HCEC 1CT (cell line): ENCODE measurements at regions not wholly inside any gene's neighbourhood (a gene's known extent, or its start where the extent isn't known, plus 50 kb on each side); places are given as distances from the start of the nearest gene placed in this dataset.

Source experiments
- DNase-seq: peaks from one replicate; pipeline ENCODE4 v3.0.0-alpha.2; 2017

DNA sequence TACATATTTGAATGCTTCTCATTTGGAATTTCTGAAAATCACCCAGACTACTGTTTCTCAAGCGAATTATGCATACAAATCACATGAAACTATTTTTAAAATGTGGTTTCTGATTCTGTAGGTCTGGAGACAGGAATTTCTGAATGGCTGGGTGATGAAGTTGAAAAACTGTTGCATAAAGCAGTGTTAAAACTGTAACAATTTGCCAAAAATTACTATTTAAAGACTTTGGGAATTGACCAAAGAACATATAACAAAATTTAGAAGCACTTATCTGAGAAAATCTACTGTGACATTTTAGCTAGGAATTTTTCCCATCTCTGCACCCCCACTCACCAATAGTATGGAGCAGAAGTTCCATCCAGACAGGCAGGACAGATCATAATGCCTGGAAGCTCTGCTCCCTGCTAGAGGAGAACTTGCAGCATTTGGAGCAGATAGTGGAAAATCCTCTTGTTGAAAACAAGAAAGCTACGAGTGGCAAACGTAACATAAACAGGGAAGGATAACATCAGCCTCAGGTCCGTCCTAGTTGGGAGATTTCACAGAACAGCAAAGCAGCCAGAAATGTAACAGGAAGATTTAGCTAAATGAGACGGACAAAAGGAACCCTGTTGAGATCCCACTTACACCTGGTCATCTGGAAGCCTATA, 132.3 kb upstream of the MCTP2 start:
- no peak for DNase-seq

DNA sequence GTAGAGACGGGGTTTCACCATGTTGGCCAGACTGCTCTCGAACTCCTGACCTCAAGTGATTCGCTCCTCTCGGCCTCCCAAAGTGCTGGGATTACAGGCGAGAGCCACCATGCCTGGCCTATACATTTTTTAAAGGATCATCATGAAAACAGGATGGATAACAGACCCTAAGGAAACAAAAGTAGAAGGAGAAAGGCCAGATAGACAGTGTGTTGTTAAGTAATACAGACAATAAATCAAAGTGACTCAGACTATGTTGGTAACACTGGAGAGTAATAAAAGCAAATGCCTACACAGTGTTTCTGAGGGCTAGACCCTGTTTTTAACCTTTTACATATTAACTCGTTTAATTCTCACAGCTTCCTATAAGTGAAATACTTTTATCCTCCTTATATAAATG, 133.8 kb upstream of the MCTP2 start:
- DNase-seq = no peak

DNA sequence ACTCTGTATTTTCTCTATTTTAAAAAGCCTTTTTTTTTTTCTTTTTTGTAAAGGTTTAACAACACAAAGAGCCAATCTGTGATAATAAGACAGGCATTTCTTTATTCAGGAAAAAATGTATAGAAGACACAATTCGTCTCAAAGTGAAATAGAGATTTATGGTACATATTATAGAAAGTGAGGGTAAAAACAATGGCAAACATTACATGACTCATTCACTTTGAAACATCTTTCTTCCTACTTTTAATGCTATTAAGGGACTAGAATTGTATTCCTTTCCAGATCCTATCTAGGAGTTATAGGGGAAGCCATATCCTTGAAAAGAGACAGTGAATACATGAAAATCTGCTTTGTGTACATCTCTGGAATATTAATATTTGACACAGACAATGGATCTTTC, 137.1 kb upstream of the MCTP2 start:
- no peak for DNase-seq

DNA sequence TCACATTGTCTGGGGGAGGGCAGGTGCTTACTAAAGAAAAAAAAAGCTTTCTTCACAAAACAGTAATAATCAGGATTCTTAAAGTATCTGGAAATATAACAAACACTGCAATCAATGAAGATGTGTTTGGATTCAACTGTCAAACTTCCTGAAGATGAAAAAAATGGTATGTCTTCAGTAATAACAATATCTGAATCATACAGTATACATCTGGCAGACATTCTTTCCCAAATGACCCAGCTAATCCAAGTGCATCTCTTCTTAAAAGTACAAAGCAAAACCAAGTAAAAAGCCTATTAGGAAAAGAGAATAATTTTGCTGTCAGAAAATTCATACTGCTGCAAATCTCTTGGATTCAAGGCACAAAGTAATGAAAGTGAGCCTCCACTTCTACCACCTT, 145.0 kb upstream of the MCTP2 start:
- no peak for DNase-seq

DNA sequence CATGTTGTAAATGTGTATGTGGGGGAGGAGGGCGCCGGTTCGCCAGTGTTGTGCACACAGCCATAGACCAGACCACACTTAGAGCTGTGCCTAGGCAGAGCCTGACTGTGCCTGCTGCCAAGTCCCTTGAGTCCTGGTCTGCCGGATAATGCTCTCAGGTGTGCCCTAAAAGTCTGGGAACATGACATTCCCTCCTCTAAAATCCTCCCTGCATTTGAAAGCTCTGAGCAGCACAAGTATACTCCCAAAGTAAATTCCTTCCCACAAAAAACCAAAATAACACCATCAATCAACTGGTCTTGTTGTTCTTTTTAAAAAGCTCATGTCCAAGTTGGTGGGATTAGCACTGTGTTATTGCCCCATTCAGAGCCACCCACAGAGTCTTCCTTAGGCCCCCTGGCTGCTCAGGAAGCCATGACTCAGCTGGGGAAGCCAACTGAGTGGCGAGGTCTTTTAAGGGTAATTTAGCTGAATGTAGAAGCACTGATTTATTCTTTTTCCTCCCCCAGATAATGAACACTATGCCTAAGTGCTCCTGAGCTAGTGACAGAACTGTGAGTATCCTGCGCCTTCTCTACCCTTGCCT, 147.8 kb upstream of the MCTP2 start:
- DNase-seq = no peak

DNA sequence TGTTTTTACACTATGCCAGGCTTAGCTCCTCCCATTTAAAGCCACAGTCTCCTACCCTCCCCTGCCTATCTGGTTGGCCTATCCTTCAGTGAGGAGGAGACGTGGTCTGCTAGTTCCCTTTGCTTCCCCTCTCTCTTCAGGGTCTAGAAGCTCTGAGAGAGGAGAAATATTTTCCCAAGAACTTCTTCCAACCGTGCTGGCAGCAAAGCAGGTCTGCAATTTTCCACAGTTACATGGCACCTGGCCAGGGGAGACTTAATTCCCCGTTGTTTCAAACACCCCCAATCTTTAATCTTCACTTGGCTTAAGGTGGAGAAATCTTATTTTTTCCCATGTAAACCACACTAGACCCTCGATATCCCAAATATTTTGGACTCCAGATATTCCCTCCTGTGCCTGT, 149.5 kb upstream of the MCTP2 start:
- DNase-seq = no peak

DNA sequence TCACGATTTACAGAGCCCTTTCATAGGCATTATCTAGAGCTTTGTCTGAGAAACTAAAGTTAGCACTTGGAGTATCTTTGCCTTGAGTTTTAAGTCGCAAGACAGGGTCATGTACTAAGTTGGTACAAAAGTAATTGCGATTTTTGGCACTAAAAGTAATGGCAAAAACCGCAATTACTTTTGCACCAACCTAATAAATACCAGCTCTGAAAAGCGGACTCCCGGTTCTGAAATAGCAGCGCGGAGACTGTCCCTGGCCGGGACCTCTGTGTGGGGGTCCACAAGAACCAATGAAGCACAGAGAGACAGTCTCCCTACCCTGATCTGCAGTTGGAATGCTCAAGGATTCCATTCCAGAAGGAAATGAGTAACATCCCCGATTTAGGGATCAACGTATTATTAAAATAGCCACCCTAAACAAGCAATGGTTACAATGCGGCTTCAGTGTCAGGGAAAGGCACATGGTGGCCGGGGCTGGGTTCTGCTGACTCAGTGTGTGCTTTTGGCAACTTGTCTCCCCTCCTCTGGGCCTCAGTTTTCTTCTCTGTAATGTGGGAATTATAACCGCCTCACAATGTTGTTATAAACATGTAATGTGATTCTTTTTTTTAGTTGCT, 150.3 kb upstream of the MCTP2 start:
- DNase-seq = no peak

DNA sequence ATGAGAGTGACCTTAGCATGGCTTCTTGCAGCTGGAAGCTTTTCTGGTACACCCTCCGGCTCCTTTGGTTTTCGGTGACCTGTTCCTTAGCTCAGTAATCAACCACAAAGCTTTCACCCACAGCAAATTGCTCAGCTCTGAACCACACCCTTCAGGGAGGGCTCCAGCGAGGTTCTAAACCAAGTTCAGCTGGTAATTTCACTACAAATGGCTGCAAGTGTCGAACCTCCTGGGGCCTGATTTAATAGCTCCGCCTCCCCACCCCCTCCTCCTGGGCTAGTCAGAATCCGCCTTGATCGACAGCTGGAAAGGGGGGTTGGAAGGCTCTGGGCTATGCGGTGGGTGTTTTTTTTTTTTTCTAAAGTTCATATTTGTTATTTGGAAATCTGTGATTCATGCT, 150.9 kb upstream of the MCTP2 start:
- DNase-seq = no peak

DNA sequence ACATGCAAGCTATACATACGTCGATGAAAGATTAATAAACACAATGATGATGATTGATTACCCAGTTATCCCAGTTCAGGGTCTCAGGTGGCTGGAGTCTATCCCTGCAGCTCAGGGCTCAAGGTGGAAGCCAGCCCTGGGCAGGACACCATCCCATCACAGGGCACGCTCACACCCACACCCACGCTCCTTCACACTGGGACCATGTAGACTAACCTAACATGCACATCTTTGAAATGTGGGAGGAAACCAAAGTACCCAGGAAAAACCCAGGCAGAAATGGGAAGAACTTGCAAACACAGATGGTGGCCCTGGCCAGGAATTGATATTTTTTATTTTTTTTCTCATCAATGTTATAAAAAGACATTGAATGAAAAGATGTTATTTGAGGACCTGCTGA, 151.4 kb upstream of the MCTP2 start:
- no peak for DNase-seq

DNA sequence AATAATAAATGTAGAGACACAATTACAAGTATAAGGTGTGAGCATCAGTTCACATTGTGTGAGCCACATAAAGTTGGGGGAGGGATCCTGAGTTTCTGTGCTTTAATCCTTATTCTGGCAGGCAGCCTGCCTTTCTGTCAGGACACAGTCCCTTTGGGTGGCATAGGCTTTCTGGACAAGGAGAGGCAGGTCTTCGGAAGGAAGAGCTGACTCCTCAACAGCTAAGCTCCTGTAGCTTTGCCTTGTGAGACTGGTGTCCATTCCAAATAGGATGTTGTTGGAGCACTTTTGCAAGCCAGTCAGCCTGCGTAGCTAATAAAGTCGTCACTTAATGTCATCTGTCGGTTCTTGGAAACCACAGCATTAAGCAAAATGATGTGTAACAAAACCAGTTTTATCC, 151.9 kb upstream of the MCTP2 start:
- DNase-seq = no peak

DNA sequence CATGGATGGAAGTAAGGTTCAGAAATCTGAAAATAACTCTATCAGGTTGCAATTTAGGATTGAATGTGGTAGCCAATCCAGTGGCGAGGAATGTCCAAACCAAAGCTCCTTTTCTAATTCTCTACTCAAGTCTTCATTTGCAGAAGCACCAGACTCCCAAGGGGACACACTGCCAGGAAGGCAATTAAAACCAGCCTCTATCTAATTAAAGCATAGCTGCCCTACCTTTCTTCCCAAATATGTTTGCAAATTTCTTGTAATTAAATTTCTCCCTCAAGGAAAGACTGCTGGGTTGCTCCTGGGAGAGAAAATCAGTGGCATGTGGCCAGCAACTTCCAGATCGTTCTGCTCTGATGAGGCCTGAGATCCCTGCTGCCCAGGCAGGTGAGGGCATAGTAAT, 153.4 kb upstream of the MCTP2 start:
- no peak for DNase-seq

DNA sequence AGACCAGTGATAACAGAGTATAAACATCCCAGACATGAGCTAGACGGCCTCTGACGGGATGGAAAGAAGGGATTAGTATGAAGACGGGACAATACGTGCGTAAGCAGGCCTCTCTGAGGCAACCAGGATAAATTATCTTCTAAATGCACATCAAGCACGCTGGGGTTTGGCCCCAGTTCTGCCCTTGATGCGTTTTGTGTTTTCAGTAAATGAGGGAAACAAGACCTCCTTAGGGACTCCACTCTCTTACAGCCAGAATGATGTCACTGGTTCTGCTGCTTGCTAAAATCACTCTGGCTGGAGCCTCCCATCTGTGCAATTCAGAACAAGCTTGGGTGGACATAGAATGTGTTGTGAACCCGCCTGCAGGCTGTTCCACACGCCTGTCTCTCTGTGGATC, 156.0 kb upstream of the MCTP2 start:
- no peak for DNase-seq

DNA sequence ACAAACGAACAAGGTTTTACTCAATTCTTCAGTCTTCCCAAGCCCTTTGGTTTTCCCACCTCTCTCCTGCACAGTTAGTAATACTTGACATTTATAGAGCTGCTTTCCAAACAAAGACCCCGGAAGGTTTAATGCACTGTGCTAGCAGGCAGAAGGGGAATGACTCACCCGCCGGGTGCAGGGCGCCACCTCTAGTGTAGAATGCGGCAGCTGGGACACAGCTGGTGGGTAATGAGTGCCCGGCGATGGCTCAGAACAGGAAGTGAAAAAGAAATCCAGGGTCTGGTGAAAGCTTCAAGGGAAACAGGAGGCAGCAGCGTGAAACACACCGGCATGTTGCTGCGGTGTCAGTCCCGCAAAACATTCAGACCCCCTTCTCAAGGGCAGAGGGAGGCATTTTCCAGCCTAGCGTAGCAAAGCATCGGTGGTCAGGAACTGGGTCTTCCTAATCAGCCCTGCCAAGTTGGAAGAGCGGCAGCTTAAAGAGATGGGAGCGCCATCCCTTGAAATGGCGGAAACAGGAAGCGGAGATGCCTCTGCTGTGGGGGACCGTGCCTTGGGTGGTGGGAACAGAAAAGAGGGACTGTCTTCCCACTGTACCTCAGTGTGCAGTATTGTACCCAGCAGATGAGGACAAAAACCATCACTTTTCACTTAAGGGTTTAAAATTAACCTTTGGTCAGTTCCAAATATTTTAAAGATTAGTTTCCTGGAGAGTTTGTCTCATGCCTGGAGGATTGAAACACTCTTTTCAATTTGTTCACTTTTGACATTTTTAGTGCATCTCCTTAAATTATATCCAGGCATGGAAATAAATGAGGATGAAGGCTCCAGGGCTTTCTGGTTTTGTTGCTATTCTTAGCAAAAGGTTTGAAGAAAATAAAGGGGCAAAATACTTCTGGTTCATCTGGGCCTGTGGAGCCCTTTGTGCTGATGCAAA, 160.7 kb upstream of the MCTP2 start:
- DNase-seq = no peak

DNA sequence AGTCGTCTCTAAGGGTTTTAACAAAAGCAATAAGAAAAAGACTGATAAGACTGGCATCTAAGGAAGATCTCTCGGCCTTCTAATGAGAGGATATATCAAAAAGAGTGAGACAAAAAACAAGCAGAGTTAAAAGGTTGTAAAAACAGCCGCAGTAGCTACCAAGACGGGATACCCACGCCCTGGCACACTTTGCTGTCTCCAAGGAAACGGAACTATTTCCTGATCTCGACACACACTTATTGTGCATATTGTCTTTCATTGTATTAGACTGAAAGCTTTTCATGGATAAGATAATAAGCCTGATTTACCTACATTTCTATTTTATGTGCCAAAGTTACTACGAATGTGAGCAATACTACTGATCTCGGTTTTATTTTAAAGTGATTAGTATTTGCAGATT, 161.5 kb upstream of the MCTP2 start:
- no peak for DNase-seq

DNA sequence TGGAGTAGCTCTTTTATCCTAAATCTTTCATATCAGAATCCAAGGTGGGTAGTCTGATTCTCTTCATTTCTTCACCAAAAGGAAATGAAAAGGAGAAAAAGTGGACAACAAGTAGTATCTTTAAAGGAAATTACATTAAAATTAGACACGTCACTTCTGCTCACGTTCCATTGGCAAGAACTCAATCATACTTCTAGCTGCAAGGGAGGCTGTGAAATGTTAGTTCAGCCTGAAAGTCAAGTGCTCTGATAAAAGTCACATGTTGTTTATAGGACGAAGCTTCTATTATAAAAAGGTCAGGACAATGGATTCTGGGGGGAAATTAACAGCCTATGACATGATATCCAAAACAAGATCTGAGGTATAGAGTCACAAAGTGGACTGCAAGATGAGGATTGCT, 164.6 kb upstream of the MCTP2 start:
- DNase-seq = no peak

DNA sequence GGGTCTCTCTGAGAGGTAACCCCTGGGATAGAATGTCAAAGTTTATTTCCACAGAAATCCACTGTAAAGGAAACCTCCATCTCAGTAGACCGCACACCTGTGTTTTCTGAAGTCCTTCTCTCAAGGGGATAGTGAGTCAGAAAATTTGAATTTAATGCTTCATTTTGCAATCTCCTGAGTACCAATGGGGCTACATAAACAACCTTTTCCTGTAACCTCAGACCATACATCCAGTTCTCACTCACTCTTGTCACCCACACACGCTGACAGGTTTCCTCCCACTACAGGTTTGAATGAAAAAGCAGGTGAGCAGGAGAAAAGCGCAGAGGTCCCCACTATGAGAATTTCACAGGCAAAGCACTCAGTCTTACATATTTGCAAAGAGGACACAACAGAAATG, 165.3 kb upstream of the MCTP2 start:
- DNase-seq = no peak

DNA sequence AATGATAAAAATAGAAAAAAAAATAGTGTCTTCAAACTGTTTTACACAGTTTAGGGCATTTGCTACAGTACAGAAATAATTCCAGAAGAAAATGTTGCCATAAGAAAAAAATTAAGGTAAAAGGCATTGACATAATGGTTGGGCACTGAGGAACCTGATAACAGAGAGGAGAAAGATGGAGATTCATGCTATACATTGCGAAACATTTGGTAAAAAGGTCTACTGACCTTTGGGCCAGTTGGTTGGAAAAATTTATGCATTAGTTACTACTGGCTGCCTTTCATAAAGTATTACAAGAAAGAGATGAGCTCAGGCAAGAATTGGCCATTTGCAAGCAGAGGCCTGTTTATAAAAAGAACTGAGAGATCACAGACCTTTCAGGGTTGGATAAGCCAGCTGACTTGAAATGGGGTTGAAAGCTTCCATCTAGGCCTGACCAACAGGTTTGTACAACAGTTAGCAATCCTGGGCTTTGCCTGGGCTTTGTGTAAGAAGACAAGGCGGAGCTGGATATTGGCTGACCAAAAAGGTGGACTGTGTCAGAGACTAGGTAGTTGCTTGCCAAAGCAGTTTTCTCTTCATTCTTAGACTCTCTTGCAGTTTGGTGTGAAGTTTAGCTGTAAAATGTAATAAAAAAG, 166.6 kb upstream of the MCTP2 start:
- DNase-seq = no peak

DNA sequence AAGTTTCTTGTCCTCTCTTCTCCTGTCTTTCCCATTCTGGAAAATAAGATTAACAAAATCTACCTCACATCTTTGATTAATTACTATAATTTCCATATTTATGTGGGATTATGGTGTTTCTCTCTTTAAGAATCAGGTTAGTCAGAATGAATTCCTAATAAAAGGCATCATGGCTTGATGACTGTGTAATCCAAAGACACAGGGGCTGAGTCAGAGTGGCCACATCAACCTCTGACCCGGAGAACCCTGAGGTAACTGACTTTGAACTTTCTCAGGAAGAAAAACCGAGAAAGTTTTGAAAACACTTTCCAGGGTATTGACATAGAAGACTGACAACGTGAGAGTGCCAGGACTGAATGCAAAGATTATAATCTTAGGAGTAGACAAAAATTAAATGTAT, 170.3 kb upstream of the MCTP2 start:
- no peak for DNase-seq

DNA sequence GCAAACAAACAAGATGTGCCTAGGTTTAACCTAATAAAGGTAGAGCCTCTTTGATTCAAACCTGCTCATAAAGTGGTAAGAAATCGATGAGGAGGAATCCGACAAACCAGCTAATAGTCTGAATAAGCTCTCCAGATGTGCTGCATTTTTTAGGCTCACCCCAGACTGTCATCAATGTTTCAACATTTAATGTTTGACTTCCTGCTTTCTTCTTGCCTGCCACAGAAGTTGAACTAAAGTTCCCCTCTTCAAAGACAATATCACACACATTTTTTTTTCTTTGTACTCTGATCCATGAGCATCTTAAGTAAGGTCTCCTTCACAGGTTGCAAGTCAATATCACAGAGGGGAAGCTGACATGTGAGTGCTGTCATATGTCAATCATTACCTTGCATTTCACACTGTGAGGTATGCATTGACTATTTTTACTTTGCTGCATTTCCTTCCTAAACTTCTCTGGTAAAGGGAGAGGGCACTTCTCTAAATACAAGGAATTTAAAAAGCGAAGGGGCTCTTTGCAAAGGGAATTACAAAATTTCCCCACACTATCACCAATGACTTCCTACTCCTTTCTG, 172.3 kb upstream of the MCTP2 start:
- no peak for DNase-seq

DNA sequence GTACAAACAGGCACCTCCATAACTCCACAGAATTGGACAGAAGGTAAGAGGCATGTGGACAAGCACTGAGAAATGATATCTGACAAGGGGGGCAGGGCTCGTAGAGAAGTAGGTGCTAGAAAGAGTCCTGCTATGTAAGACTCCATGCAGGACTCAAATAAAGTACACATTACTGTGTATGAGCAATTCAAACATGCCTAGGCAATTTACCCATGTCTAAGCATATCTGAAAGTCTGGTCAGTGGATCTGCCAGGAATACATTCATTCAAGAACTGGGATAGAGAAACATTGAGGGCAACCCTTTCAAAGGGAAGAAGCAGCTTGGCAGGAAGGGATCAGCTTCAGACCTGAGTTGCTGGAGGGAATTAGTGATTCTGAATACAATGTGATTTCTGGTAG, 174.1 kb upstream of the MCTP2 start:
- DNase-seq = no peak

DNA sequence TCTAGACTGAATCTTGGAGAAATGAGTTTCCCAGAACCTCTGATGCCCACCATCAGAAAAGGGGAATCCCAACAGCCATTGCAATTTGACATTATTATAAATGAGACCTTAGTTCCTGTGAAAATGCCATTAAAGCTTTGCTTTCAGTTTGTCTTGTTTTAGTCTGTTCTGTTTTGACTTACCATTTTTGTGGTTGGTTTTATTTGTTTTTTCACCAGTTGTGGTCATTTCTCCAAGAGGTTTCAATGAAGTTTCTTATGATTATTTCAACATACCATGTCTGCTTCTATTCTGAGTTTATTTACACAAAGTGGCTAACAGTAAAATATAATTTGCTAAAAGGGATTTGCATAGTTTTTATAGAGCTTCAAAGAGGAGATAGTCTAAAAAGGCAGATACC, 175.0 kb upstream of the MCTP2 start:
- no peak for DNase-seq

DNA sequence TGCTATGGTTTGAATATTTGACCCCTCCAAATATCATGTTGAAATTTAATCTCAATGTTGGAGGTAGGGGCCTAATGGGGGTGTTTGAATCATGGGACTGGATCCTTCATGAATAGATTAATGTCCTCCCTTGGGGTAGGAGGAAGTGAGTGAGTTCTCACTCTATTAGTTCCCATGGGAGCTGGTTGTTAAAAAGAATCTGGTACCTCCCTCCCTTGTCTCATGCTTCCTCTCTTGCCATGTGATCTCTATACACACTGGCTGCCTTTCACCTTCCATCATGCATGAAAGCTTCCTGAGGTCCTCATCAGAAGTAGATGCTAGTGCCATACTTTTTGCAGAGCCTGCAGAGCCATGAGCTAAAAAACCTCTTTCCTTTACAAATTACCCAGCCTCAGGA, 177.7 kb upstream of the MCTP2 start:
- no peak for DNase-seq

DNA sequence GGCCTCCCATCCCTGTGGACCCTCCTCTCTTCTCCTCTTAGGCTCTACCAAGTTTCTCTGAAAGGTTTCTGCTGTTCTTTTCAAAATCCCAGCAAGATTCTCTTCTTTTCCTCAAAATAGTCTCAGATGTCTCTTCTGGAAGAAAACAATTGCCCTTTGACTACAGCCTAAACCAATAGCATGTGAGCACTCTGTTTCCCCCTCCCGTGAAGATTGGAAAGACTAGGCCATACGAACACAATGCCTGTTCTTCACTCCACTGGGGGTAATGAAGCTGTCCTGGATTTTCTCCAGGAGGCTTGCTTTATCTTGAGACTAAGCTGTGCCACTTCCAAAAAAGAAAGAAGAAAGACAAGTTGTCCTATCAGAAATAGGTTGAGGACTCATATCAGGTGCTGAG, 178.7 kb upstream of the MCTP2 start:
- no peak for DNase-seq
